NCI-H524 treated with DMSO at 0.1 percent for 48 hours (cell line): ENCODE measurements at regions not wholly inside any gene's neighbourhood (a gene's known extent, or its start where the extent isn't known, plus 50 kb on each side); places are given as distances from the start of the nearest gene placed in this dataset.
"Not testable (repeated sequence)": the region's sequence is repeated elsewhere in the genome, so short reads cannot be mapped to it uniquely, and the experiment has no call there.

Experiments
- DNase-seq: peaks from one replicate; lab custom pipeline; 2025; lab: John Stamatoyannopoulos, UW

GRCh38 chr4:64969081-64969480, 559.8 kb upstream of the TECRL start:
- DNase-seq = no peak

GRCh38 chr4:64967286-64967685, 558.0 kb upstream of the TECRL start:
- no peak for DNase-seq

GRCh38 chr4:64960516-64960915, 551.3 kb upstream of the TECRL start:
- DNase-seq = no peak

DNA sequence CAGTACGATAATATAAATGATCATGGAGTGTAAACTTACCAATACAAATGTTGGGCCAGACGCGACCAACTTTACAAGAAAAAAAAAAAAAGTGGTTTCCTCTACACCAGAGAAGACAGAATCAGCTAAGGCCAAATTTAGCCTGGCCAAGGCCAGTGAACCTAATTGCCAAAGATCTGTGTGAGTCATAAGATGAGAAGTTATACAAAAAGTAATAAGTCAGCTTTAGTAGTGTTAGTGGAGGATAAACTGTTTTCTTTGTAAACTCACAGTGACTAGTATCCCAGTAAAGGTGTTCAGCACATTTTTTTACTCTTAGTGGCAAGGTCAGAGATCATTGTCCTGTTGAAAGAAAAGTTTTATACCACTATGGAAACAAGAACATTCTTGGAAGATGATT, 531.4 kb upstream of the TECRL start:
- DNase-seq = no peak

DNA sequence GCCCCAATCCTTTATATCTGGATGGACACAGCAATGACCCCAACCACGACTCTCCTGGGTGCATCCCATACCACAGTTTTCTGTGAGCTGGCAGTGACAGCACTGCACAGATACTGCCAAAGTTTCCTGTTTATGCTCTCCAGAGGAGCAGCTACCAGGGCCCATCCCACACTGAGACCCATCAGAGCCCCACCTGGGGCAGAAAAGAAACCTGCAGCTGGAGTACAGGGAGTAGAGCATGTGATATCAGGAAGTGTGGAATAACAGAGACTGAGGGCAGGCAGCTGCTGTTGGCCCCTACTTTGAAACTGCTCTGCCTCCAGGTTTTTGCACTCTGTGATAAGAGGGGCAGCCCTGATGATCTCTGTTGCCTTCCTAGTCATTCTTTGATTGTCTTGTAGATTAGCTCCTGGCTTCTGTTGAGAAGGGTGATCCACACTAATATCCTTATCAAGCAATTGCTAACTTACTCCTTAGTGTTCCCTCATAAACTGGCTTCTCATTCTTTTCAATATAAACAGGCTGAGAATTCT, 526.3 kb upstream of the TECRL start:
- DNase-seq = no peak

DNA sequence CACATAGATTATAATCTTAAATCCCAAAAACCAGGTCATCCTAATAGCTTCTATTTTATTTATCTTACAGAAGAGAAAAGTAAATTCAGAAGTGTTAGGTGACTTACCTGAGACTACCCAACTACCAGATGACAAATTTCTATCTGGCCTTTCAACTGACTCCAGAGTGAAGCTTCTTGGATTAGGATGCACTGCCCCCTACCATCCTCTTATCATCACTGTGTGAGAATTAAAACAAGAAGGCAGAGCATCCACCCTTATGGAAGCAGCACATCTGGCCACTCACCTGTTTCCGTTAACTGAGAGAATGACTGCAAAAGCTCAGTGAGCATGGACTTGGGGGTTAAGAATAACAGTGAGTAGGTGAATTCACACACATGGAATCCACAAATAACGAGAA, 502.6 kb upstream of the TECRL start:
- no peak for DNase-seq

DNA sequence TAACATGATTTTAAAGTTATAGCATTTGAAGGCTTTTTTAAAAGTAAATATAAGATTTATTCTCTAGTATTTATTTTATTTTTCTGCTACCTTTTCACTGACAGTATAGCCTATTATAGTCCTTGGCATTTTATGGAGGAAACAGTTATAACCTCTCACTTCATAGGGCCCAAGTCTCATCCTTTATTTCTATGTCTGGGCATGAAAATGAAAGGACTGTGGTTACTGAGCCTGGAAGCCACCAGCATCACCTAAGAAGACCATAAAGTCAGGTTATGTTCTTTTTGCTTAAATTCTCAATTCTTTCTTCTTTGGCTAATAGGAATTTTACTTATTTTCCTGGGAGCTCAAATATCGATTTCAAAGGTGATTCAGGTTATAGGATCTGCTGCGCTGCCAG, 494.7 kb upstream of the TECRL start:
- no peak for DNase-seq

DNA sequence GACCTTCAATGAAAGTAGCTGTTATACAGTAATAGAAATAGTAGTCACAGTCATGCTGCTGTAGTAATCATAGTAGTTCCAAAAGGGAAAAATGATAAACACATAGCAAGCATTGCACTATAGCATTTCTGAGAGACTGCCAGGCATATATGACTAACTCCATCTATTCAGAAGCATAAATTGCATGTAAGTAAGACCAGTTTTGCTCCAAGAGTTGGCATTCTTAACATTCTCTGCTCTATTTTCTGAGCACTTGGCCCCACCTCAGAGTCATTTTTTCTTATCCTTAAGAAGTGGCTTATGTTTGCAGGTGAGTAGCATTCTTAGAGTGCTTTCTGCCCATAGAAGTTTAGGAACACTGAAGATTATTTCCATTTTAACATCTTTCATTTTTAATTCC, 490.3 kb upstream of the TECRL start:
- DNase-seq = no peak

DNA sequence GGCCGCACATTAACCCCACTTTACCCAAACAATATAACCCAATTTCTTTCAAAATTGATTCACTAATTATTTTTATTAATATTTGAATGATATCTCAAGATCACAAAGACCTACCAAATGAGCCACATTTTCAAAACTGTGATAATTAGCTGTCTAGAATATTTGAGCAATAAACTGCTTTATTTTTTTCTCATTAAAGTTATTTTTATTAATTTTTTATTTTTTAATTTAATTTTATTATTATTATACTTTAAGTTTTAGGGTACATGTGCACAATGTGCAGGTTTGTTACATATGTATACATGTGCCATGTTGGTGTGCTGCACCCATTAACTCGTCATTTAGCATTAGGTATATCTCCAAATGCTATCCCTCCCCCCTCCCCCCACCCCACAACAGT, 489.8 kb upstream of the TECRL start:
- DNase-seq = not testable (repeated sequence)

DNA sequence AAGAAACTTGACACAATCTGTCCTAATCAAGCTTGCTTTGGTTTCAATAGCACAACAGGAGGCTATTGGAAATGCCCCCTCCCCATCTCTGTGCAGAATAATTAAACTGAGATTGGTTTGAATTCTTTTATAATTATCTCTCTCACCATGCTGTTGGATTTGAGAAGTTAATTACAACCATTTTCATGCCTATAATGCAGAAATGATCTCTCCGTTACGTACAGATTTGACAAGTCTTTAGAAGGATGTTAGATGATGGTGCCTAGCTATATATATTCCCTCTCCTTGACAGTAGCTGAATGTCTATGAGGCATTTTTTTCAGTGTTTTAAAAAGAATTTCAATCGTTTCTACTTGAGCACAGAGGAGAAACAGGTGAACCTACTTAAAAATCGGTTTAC, 488.4 kb upstream of the TECRL start:
- DNase-seq = no peak

GRCh38 chr4:64895031-64895430, 485.8 kb upstream of the TECRL start:
- DNase-seq = no peak

GRCh38 chr4:64893205-64893604, 484.0 kb upstream of the TECRL start:
- no peak for DNase-seq

GRCh38 chr4:64889906-64890610, 480.8 kb upstream of the TECRL start:
- DNase-seq = no peak

GRCh38 chr4:64883087-64883807, 474.0 kb upstream of the TECRL start:
- DNase-seq = no peak

GRCh38 chr4:64882311-64883086, 473.2 kb upstream of the TECRL start:
- DNase-seq = peak; percentile 75

GRCh38 chr4:64880557-64880956, 471.3 kb upstream of the TECRL start:
- DNase-seq = no peak

DNA sequence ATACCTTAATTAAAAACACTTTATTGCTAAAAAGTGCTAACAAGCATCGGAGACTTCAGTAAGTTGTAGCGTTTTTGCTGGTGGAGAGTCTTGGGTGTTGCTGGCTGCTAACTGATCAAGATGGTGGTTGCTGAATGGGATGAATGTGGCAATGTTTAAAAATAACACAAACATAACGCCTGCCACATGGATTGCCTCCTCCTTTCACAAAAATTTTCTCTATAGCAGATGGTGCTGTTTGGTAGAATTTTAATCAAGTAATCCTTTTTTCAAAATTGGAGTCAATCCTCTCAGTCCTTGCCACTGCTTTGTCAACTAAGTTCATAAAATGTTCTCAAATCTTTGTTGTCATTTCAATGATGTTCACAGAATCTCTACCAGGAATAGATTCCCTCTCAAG, 466.8 kb upstream of the TECRL start:
- DNase-seq = no peak

DNA sequence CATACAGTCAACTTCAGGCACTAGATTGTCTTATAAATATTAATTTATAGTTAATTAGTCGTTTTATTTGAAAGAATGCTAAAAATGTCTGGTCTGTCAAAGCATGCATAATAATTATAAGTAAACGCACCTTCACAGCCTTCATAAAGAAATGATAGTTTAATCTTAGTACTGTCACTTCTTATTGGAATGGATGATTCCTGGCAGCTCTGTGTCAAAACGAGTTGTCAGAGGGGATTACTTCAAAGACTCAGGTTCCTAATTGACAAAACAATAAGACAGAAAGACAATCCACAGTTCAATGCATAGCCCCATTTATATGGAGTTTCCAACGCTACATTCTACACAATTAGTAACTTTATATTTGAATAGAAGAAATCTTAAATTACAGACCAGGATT, 461.3 kb upstream of the TECRL start:
- no peak for DNase-seq

- DNase-seq = no peak
Measured at GRCh38 chr4:64857815-64858214, 448.6 kb upstream of the TECRL start.

- DNase-seq = no peak
Measured at GRCh38 chr4:64857198-64857597, 447.9 kb upstream of the TECRL start.

- no peak for DNase-seq
Measured at GRCh38 chr4:64846417-64846816, 437.2 kb upstream of the TECRL start.

GRCh38 chr4:64829749-64830148, 420.5 kb upstream of the TECRL start:
- no peak for DNase-seq

DNA sequence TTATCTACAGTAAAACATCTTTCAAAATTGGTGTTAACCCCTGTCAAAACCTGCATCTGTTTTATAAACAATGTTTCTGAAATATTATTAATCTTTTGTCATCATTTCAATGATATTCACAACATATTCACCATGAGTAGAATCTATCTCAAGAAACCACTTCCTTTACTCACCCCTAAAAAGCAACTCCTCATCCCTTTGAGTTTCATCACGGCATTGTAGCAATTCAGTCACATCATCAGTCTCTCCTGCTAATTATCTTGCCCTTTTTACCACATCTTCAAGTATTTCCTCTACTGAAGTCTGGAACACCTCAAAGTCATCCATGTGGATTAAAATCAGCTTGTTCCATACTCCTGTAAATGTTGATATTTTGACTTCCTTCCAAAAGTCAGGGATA, 415.3 kb upstream of the TECRL start:
- DNase-seq = no peak
